ENCODE measurements at regions not wholly inside any gene's neighbourhood (a gene's known extent, or its start where the extent isn't known, plus 50 kb on each side); places are given as distances from the start of the nearest gene placed in this dataset.

- no peak for TF ChIP-seq CTCF (IDR thresholded peaks at IDR 0.05)
- no peak for TF ChIP-seq POLR2A (IDR thresholded peaks at IDR 0.05)
Observed at GRCh38 chr10:31650010-31650409, 278.6 kb downstream of the ARHGAP12 start.
